LNCaP clone FGC (cell line): ENCODE measurements at regions not wholly inside any gene's neighbourhood (a gene's known extent, or its start where the extent isn't known, plus 50 kb on each side); places are given as distances from the start of the nearest gene placed in this dataset.

Source experiments
- DNase-seq: peaks from one replicate; pipeline ENCODE4 v3.0.0-alpha.2; 2011; ENCODE audit warnings: low read depth
- H3K4me3 ChIP-seq: 2 replicates; pipeline ENCODE4 v1.5.1; 2011; ENCODE audit warnings: mild to moderate bottlenecking, low read depth, low read length, control low read depth
- TF ChIP-seq, protein P1 (sequence below): IDR thresholded peaks from 2 replicates; pipeline ENCODE4 v1.5.1; 2012; ENCODE audit warnings: mild to moderate bottlenecking; ENCODE audit not compliant: control insufficient read depth, insufficient read depth; ENCODE audit errors: extremely low read depth

- no peak for DNase-seq
- TF ChIP-seq, protein P1, sequence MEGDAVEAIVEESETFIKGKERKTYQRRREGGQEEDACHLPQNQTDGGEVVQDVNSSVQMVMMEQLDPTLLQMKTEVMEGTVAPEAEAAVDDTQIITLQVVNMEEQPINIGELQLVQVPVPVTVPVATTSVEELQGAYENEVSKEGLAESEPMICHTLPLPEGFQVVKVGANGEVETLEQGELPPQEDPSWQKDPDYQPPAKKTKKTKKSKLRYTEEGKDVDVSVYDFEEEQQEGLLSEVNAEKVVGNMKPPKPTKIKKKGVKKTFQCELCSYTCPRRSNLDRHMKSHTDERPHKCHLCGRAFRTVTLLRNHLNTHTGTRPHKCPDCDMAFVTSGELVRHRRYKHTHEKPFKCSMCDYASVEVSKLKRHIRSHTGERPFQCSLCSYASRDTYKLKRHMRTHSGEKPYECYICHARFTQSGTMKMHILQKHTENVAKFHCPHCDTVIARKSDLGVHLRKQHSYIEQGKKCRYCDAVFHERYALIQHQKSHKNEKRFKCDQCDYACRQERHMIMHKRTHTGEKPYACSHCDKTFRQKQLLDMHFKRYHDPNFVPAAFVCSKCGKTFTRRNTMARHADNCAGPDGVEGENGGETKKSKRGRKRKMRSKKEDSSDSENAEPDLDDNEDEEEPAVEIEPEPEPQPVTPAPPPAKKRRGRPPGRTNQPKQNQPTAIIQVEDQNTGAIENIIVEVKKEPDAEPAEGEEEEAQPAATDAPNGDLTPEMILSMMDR, result no peak
- H3K4me3 ChIP-seq, result no peak overlapping the region
Measured at GRCh38 chr1:224500796-224501195, 66.2 kb upstream of the WDR26 start.

DNA sequence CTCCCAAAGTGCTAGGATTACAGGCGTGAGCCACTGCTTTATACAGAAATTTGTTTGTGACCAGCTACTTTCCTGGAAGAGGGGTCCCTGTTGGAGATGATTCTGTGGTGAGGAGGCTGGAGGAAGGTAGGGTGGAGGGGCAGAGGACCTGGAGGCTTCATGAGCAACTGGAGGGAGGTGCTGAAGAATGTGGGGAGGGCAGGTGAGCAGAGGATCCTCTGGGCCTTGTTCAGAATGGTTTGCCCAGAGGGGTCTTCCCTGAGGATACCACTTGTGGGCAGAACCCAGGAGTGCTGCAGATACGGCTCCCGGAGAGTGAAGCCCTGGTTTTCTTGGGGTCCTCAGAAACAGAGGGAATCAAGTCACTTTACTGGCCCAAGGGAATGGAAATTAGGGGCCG, 67.2 kb upstream of the WDR26 start:
- TF ChIP-seq, protein P1, result no peak
- no peak overlapping the region for H3K4me3 ChIP-seq
- no peak for DNase-seq

- TF ChIP-seq, protein P1, result no peak
- no peak overlapping the region for H3K4me3 ChIP-seq
- peak; percentile 39 for DNase-seq
Measured at GRCh38 chr1:224502459-224503160, 68.0 kb upstream of the WDR26 start.

GRCh38 chr1:224503161-224504118, 68.8 kb upstream of the WDR26 start:
- no peak overlapping the region for H3K4me3 ChIP-seq
- peak; percentile 95 for DNase-seq
- TF ChIP-seq, protein P1, result no peak

GRCh38 chr1:224504297-224505041, 69.9 kb upstream of the WDR26 start:
- TF ChIP-seq, protein P1, result no peak
- DNase-seq, result no peak
- no peak overlapping the region for H3K4me3 ChIP-seq

DNA sequence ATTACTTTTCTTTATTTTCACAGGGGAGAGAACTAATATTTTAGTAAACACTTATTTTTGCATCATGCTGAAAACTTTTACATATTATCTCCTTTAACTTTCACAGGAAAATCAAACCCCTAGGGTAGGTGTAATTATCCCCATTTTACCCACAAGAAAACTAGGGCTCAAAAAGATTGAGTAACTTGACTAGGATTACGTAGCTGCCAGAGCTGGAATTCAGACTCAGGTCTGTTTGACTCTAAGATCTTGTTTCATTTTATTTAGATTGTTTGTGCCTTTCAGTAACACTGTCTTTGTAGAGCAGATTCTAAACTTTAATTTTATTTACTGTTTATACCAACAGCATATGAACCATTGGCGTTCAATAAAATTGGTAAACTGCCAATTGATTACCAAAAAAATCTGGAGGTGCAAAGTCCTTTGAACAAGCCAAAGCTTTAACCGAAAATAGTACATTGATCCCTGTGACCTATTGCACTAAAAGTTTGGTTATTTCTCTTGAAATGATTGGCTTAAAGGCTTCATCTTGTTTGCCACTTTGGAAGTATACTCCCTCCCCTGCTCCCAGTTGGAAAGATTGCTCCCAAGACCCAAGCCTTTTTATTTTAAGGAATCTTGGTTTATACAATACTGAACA, 71.0 kb upstream of the WDR26 start:
- no peak for DNase-seq
- TF ChIP-seq, protein P1, result no peak
- no peak overlapping the region for H3K4me3 ChIP-seq
